ENCODE measurements at regions not wholly inside any gene's neighbourhood (a gene's known extent, or its start where the extent isn't known, plus 50 kb on each side); places are given as distances from the start of the nearest gene placed in this dataset.

- no peaks in the 10 kb centered on the region for H3K9me3 Mint-ChIP-seq
- H3K4me1 Mint-ChIP-seq (ENCODE audit: low read depth in 2 of 2), result peaks cover 9 to 25% of the 10 kb centered on the region in 2 donors
- peak overlapping the region; percentile 97 to 99 for H3K27ac Mint-ChIP-seq
- no peaks in the 10 kb centered on the region for H3K36me3 Mint-ChIP-seq
- no peaks in the 10 kb centered on the region for H3K27me3 Mint-ChIP-seq
- H3K4me3 Mint-ChIP-seq, result peak overlapping the region; percentile 93
- peak; percentile 61 for DNase-seq (ENCODE audit: low spot score)
- peak in 1 of 2 donors; percentile 17 for ATAC-seq
Observed at GRCh38 chr1:244969355-244970235, 105.3 kb upstream of the HNRNPU start.

GRCh38 chr1:244968881-244969280 is 104.5 kb upstream of the HNRNPU start:
- DNase-seq (ENCODE audit: low spot score) (no peak), ATAC-seq (no peak)
- no peaks in the 10 kb centered on the region for H3K27me3 Mint-ChIP-seq
- no peaks in the 10 kb centered on the region for H3K36me3 Mint-ChIP-seq
- peak overlapping the region; percentile 97 to 99 for H3K27ac Mint-ChIP-seq
- H3K9me3 Mint-ChIP-seq, result no peaks in the 10 kb centered on the region
- peak overlapping the region; percentile 93 for H3K4me3 Mint-ChIP-seq
- H3K4me1 Mint-ChIP-seq (ENCODE audit: low read depth in 2 of 2), result peaks cover 16 to 32% of the 10 kb centered on the region in 2 donors

- H3K27me3 Mint-ChIP-seq, result no peaks in the 10 kb centered on the region
- H3K4me3 Mint-ChIP-seq, result peak overlapping the region; percentile 54
- H3K27ac Mint-ChIP-seq, result peak overlapping the region; percentile 24 to 97
Observed at GRCh38 chr1:244968471-244968871, 104.1 kb upstream of the HNRNPU start.

GRCh38 chr1:244967159-244967558 is 102.8 kb upstream of the HNRNPU start:
- Mint-ChIP-seq H3K27me3 (no peaks in the 10 kb centered on the region), H3K4me1 (ENCODE audit: low read depth in 2 of 2) (peaks cover 20 to 36% of the 10 kb centered on the region in 2 donors), H3K36me3 (no peaks in the 10 kb centered on the region), H3K9me3 (no peaks in the 10 kb centered on the region), H3K4me3 (no peak overlapping the region), H3K27ac (no peak overlapping the region)
- ATAC-seq, result no peak
- DNase-seq (ENCODE audit: low spot score), result no peak

More at GRCh38 chr1:244968471-244968871, 104.1 kb upstream of the HNRNPU start:
- Mint-ChIP-seq H3K36me3 (no peaks in the 10 kb centered on the region), H3K4me1 (ENCODE audit: low read depth in 2 of 2) (peaks cover 20 to 36% of the 10 kb centered on the region in 2 donors), H3K9me3 (no peaks in the 10 kb centered on the region)
- DNase-seq (ENCODE audit: low spot score) (no peak), ATAC-seq (no peak)

- no peaks in the 10 kb centered on the region for H3K9me3 Mint-ChIP-seq
- H3K27me3 Mint-ChIP-seq, result no peaks in the 10 kb centered on the region
- DNase-seq (ENCODE audit: low spot score) (no peak), ATAC-seq (no peak)
- H3K4me1 Mint-ChIP-seq (ENCODE audit: low read depth in 2 of 2), result peaks cover 18 to 27% of the 10 kb centered on the region in 2 donors
- no peak overlapping the region for H3K4me3 Mint-ChIP-seq
- H3K36me3 Mint-ChIP-seq, result no peaks in the 10 kb centered on the region
- H3K27ac Mint-ChIP-seq, result peak overlapping the region in 1 of 2 donors; percentile 95
Observed at GRCh38 chr1:244965185-244966030, 101.1 kb upstream of the HNRNPU start.

GRCh38 chr1:244964112-244964971 is 100.0 kb upstream of the HNRNPU start:
- no peak for DNase-seq (ENCODE audit: low spot score)
- H3K9me3 Mint-ChIP-seq, result no peaks in the 10 kb centered on the region
- no peaks in the 10 kb centered on the region for H3K27me3 Mint-ChIP-seq
- peak overlapping the region; percentile 59 to 95 for H3K27ac Mint-ChIP-seq
- H3K4me3 Mint-ChIP-seq, result peak overlapping the region; percentile 75
- peak in 1 of 2 donors; percentile 62 for ATAC-seq
- H3K4me1 Mint-ChIP-seq (ENCODE audit: low read depth in 2 of 2), result peaks cover 14 to 22% of the 10 kb centered on the region in 2 donors
- no peaks in the 10 kb centered on the region for H3K36me3 Mint-ChIP-seq

GRCh38 chr1:244963231-244963826 is 99.0 kb upstream of the HNRNPU start:
- Mint-ChIP-seq H3K36me3 (no peaks in the 10 kb centered on the region), H3K27ac (peak overlapping the region; percentile 59 to 95), H3K27me3 (no peaks in the 10 kb centered on the region), H3K9me3 (no peaks in the 10 kb centered on the region), H3K4me3 (peak overlapping the region; percentile 75), H3K4me1 (ENCODE audit: low read depth in 2 of 2) (peaks cover 13 to 17% of the 10 kb centered on the region in 2 donors)
- no peak for DNase-seq (ENCODE audit: low spot score)
- ATAC-seq, result peak; percentile 40 to 62

- Mint-ChIP-seq H3K4me1 (ENCODE audit: low read depth in 2 of 2) (peaks cover 13 to 14% of the 10 kb centered on the region in 2 donors), H3K27ac (no peak overlapping the region), H3K36me3 (no peaks in the 10 kb centered on the region), H3K9me3 (no peaks in the 10 kb centered on the region), H3K4me3 (no peak overlapping the region), H3K27me3 (no peaks in the 10 kb centered on the region)
- DNase-seq (ENCODE audit: low spot score), result no peak
- ATAC-seq, result no peak
Observed at GRCh38 chr1:244962130-244962529, 97.8 kb upstream of the HNRNPU start.

GRCh38 chr1:244960904-244961303 is 96.6 kb upstream of the HNRNPU start:
- no peak for DNase-seq (ENCODE audit: low spot score)
- ATAC-seq, result no peak
- H3K36me3 Mint-ChIP-seq, result no peaks in the 10 kb centered on the region
- H3K27ac Mint-ChIP-seq, result no peak overlapping the region
- no peaks in the 10 kb centered on the region for H3K27me3 Mint-ChIP-seq
- H3K4me1 Mint-ChIP-seq (ENCODE audit: low read depth in 2 of 2), result peaks cover 13 to 14% of the 10 kb centered on the region in 2 donors
- no peaks in the 10 kb centered on the region for H3K9me3 Mint-ChIP-seq
- no peak overlapping the region for H3K4me3 Mint-ChIP-seq

- Mint-ChIP-seq H3K4me1 (ENCODE audit: low read depth in 2 of 2) (peaks cover 3% of the 10 kb centered on the region in 2 donors), H3K27me3 (peaks cover 0 to 5% of the 10 kb centered on the region in 2 donors), H3K9me3 (no peaks in the 10 kb centered on the region), H3K27ac (no peak overlapping the region), H3K36me3 (no peaks in the 10 kb centered on the region), H3K4me3 (no peak overlapping the region)
- DNase-seq (ENCODE audit: low spot score), result no peak
- ATAC-seq, result no peak
Observed at GRCh38 chr1:244958593-244958992, 94.2 kb upstream of the HNRNPU start.

- Mint-ChIP-seq H3K4me1 (ENCODE audit: low read depth in 2 of 2) (no peaks in the 10 kb centered on the region), H3K4me3 (no peak overlapping the region), H3K9me3 (no peaks in the 10 kb centered on the region), H3K36me3 (no peaks in the 10 kb centered on the region), H3K27me3 (peaks cover 0 to 5% of the 10 kb centered on the region in 2 donors), H3K27ac (no peak overlapping the region)
- no peak for DNase-seq (ENCODE audit: low spot score)
- ATAC-seq, result no peak
Observed at GRCh38 chr1:244957525-244957924, 93.2 kb upstream of the HNRNPU start.

GRCh38 chr1:244957122-244957521 is 92.8 kb upstream of the HNRNPU start:
- no peaks in the 10 kb centered on the region for H3K36me3 Mint-ChIP-seq
- no peaks in the 10 kb centered on the region for H3K4me1 Mint-ChIP-seq (ENCODE audit: low read depth in 2 of 2)
- ATAC-seq (no peak), DNase-seq (ENCODE audit: low spot score) (no peak)
- no peaks in the 10 kb centered on the region for H3K9me3 Mint-ChIP-seq
- no peak overlapping the region for H3K27ac Mint-ChIP-seq
- H3K4me3 Mint-ChIP-seq, result no peak overlapping the region
- H3K27me3 Mint-ChIP-seq, result peaks cover 0 to 5% of the 10 kb centered on the region in 2 donors

GRCh38 chr1:244955661-244956060 is 91.3 kb upstream of the HNRNPU start:
- Mint-ChIP-seq H3K9me3 (no peaks in the 10 kb centered on the region), H3K4me3 (no peak overlapping the region), H3K36me3 (no peaks in the 10 kb centered on the region), H3K4me1 (ENCODE audit: low read depth in 2 of 2) (no peaks in the 10 kb centered on the region), H3K27me3 (peaks cover 0 to 5% of the 10 kb centered on the region in 2 donors), H3K27ac (no peak overlapping the region)
- no peak for DNase-seq (ENCODE audit: low spot score)
- no peak for ATAC-seq

Measured in natural killer cell treated with Interleukin-12 subunit alpha and Interleukin-12 subunit beta and Interleukin-15 and Interleukin-18, amount 100 ng/mL, for 72 hours (primary cell).